Tibial nerve (tissue), 4 donors: ENCODE measurements at regions not wholly inside any gene's neighbourhood (a gene's known extent, or its start where the extent isn't known, plus 50 kb on each side); places are given as distances from the start of the nearest gene placed in this dataset.

Source experiments
- DNase-seq, 2 donors: peaks; one replicate each; pipeline ENCODE4 v3.0.0-alpha.2; 2019; ENCODE audit warnings: low spot score in 2 of 2
- H3K27ac ChIP-seq, 4 donors: fragments of 200-600 bp; sonication (generic) in 3 of 4; one replicate each; pipeline ENCODE4 v1.5.1; 2017 to 2019; ENCODE audit warnings: mild to moderate bottlenecking in 1 of 4
- H3K27me3 ChIP-seq, 2 donors: fragments of 200-600 bp; sonication (generic) in 1 of 2; one replicate each; pipeline versions ENCODE4 v1.5.1 to v1.6.0; 2017 to 2019
- H3K36me3 ChIP-seq, 3 donors: fragments of 200-600 bp; sonication (generic); one replicate each; pipeline ENCODE4 v1.5.1; 2018 to 2019
- H3K4me1 ChIP-seq, 4 donors: fragments of 200-600 bp; sonication (generic) in 3 of 4; one replicate each; pipeline ENCODE4 v1.5.1; 2017 to 2019
- H3K4me3 ChIP-seq, 4 donors: fragments of 200-600 bp; sonication (generic) in 3 of 4; one replicate each; pipeline ENCODE4 v1.5.1; 2017 to 2019; ENCODE audit warnings: mild to moderate bottlenecking in 1 of 4, moderate library complexity in 1 of 4
- H3K9me3 ChIP-seq, 4 donors: fragments of 200-600 bp; sonication (generic) in 3 of 4; one replicate each; pipeline ENCODE4 v1.5.1; 2017 to 2019
- CTCF ChIP-seq, 5 experiments: fragments of 200-600 bp in 3 of 5; fragments of 450-650 bp in 2 of 5; sonication (generic) in 3 of 5; IDR thresholded peaks; one replicate each; pipeline ENCODE4 v1.5.1; 2016 to 2019; ENCODE audit warnings: antibody characterized with exemption in 5 of 5, mild to moderate bottlenecking in 3 of 5, moderate library complexity in 2 of 5
- EP300 ChIP-seq, 2 donors: sonication (generic); formaldehyde crosslinking; IDR thresholded peaks; one replicate each; pipeline ENCODE4 v1.6.1; 2017; ENCODE audit warnings: antibody characterized with exemption in 2 of 2, mild to moderate bottlenecking in 1 of 2
- POLR2A ChIP-seq, 2 donors: fragments of 450-650 bp; IDR thresholded peaks; one replicate each; pipeline ENCODE4 v1.6.1; 2017; ENCODE audit warnings: antibody characterized with exemption in 2 of 2, mild to moderate bottlenecking in 2 of 2, moderate library complexity in 2 of 2
- WGBS, 2 donors: methylation state at CpG; one replicate each; pipeline ENCODE4 v1.1.5; 2018; 5-methylcytosine and 5-hydroxymethylcytosine counted together

GRCh38 chr2:134774786-134775641, 56.2 kb upstream of the TMEM163 start:
- WGBS, 2 donors: 73 to 77% methylated on average over 10 of the region's 10 CpGs
- Histone ChIP-seq H3K9me3 (no peaks in the 10 kb centered on the region), H3K27ac (no peak overlapping the region), H3K27me3 (no peaks in the 10 kb centered on the region), H3K4me1 (no peaks in the 10 kb centered on the region), H3K4me3 (no peak overlapping the region), H3K36me3 (no peaks in the 10 kb centered on the region)
- TF ChIP-seq POLR2A (IDR thresholded peaks at IDR 0.05) (no peak), CTCF (IDR thresholded peaks at IDR 0.05) (no peak), EP300 (IDR thresholded peaks at IDR 0.05) (no peak)
- no peak for DNase-seq

- Histone ChIP-seq H3K4me1 (no peaks in the 10 kb centered on the region), H3K9me3 (no peaks in the 10 kb centered on the region), H3K4me3 (no peak overlapping the region), H3K36me3 (no peaks in the 10 kb centered on the region), H3K27me3 (no peaks in the 10 kb centered on the region), H3K27ac (no peak overlapping the region)
- TF ChIP-seq CTCF (IDR thresholded peaks at IDR 0.05) (no peak), EP300 (IDR thresholded peaks at IDR 0.05) (no peak), POLR2A (IDR thresholded peaks at IDR 0.05) (no peak)
- no peak for DNase-seq
- WGBS, 2 donors: 92 to 97% methylated on average over 3 of the region's 3 CpGs
These were observed 58.0 kb upstream of the TMEM163 start for GRCh38 chr2:134776836-134777235.

- H3K36me3 ChIP-seq: no peaks in the 10 kb centered on the region
- 81 to 84% methylated on average over 4 of the region's 4 CpGs for WGBS, 2 donors
These were observed 58.8 kb upstream of the TMEM163 start for GRCh38 chr2:134777593-134777992.

GRCh38 chr2:134778372-134778771, 59.6 kb upstream of the TMEM163 start:
- Histone ChIP-seq H3K27ac (no peak overlapping the region), H3K27me3 (no peaks in the 10 kb centered on the region), H3K4me1 (no peaks in the 10 kb centered on the region), H3K36me3 (no peaks in the 10 kb centered on the region), H3K9me3 (no peaks in the 10 kb centered on the region), H3K4me3 (no peak overlapping the region)
- WGBS, 2 donors: 82 to 93% methylated on average over 4 of the region's 4 CpGs
- no peak for TF ChIP-seq CTCF (IDR thresholded peaks at IDR 0.05)
- no peak for TF ChIP-seq POLR2A (IDR thresholded peaks at IDR 0.05)
- TF ChIP-seq EP300 (IDR thresholded peaks at IDR 0.05): no peak
- no peak for DNase-seq

More at GRCh38 chr2:134777593-134777992, 58.8 kb upstream of the TMEM163 start:
- Histone ChIP-seq H3K4me3 (no peak overlapping the region), H3K27me3 (no peaks in the 10 kb centered on the region), H3K27ac (no peak overlapping the region), H3K9me3 (no peaks in the 10 kb centered on the region), H3K4me1 (no peaks in the 10 kb centered on the region)
- no peak for DNase-seq
- TF ChIP-seq POLR2A (IDR thresholded peaks at IDR 0.05) (no peak), EP300 (IDR thresholded peaks at IDR 0.05) (no peak)

- Histone ChIP-seq H3K9me3 (no peaks in the 10 kb centered on the region), H3K4me3 (no peak overlapping the region), H3K27me3 (no peaks in the 10 kb centered on the region), H3K27ac (no peak overlapping the region), H3K4me1 (no peaks in the 10 kb centered on the region), H3K36me3 (no peaks in the 10 kb centered on the region)
- no peak for DNase-seq
- WGBS, 2 donors: 35 to 48% methylated on average over 1 of the region's 1 CpG
- TF ChIP-seq CTCF (IDR thresholded peaks at IDR 0.05) (no peak), EP300 (IDR thresholded peaks at IDR 0.05) (no peak), POLR2A (IDR thresholded peaks at IDR 0.05) (no peak)
These were observed 57.4 kb upstream of the ACMSD start for GRCh38 chr2:134780972-134781371.
